ENCODE measurements at regions not wholly inside any gene's neighbourhood (a gene's known extent, or its start where the extent isn't known, plus 50 kb on each side); places are given as distances from the start of the nearest gene placed in this dataset.
"Not testable (repeated sequence)": the region's sequence is repeated elsewhere in the genome, so short reads cannot be mapped to it uniquely, and the experiment has no call there.

DNA sequence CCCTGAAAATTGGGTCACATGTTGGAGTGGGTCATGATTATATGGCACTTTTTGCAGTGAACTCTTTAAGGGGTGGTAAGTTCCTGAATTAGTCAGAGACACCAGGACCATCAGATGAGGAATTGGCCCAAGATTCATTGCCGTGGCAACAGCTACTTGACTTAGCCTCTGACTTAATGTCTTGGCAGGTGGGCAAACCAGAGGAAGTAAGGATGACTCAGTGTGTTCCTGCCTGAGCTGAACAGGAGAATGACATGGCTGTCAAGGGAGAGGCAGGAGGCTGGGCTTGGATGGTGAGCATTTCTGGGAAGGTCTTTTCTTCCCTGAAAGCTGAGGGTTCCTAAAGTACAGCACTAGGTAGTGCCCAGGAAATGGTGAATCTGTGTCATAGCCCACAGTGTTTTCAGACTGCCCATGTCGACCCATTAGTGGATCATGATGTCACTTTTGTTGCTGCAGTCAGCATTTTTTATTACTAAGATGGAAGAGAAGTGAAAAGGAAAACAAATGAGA lies 170.1 kb upstream of the PWP1 start:
- no peaks in the 10 kb centered on the region for H4K20me1 ChIP-seq (ENCODE audit: low read depth, low read length)
- no peak overlapping the region for H3K4me3 ChIP-seq (ENCODE audit: insufficient read depth, low read length, poor library complexity, severe bottlenecking)
- H3K9me3 ChIP-seq (ENCODE audit: insufficient read depth, low read length), result no peaks in the 10 kb centered on the region
- TF ChIP-seq EZH2phosphoT487 (conservative IDR thresholded peaks at IDR 0.05; ENCODE audit: low read length), result no peak
- TF ChIP-seq, protein P1, sequence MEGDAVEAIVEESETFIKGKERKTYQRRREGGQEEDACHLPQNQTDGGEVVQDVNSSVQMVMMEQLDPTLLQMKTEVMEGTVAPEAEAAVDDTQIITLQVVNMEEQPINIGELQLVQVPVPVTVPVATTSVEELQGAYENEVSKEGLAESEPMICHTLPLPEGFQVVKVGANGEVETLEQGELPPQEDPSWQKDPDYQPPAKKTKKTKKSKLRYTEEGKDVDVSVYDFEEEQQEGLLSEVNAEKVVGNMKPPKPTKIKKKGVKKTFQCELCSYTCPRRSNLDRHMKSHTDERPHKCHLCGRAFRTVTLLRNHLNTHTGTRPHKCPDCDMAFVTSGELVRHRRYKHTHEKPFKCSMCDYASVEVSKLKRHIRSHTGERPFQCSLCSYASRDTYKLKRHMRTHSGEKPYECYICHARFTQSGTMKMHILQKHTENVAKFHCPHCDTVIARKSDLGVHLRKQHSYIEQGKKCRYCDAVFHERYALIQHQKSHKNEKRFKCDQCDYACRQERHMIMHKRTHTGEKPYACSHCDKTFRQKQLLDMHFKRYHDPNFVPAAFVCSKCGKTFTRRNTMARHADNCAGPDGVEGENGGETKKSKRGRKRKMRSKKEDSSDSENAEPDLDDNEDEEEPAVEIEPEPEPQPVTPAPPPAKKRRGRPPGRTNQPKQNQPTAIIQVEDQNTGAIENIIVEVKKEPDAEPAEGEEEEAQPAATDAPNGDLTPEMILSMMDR (IDR thresholded peaks at IDR 0.05; ENCODE audit: insufficient read depth, low read length, poor library complexity, severe bottlenecking), result no peak
- H3K4me2 ChIP-seq (ENCODE audit: low read depth, low read length, poor library complexity, severe bottlenecking), result no peak overlapping the region
- H2AFZ ChIP-seq (ENCODE audit: low read depth, low read length, severe bottlenecking), result no peak overlapping the region
- H3K79me2 ChIP-seq (ENCODE audit: insufficient read depth, low read length), result no peaks in the 10 kb centered on the region
- H3K27me3 ChIP-seq (ENCODE audit: low read length), result no peaks in the 10 kb centered on the region
- H3K9me2 ChIP-seq (replicated peaks; ENCODE audit: insufficient read depth, low read length), result no peaks in the 10 kb centered on the region
- H3K27ac ChIP-seq (ENCODE audit: low read depth, low read length), result no peak overlapping the region
- H3K9ac ChIP-seq (ENCODE audit: low read length), result no peak overlapping the region
- H3F3A ChIP-seq (ENCODE audit: insufficient read depth), result no peaks in the 10 kb centered on the region
- no peaks in the 10 kb centered on the region for H3K36me3 ChIP-seq (ENCODE audit: low read length)

DNA sequence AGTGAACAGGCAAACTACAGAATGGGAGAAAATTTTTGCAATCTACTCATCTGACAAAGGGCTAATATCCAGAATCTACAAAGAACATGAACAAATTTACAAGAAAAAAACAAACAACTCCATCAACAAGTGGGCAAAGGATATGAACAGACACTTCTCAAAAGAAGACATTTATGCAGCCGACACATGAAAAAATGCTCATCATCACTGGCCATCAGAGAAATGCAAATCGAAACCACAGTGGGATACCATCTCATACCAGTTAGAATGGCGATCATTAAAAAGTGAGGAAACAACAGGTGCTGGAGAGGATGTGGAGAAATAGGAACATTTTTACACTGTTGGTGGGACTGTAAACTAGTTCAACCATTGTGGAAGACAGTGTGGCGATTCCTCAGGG lies 167.8 kb upstream of the PWP1 start:
- H4K20me1 ChIP-seq (ENCODE audit: low read depth, low read length); H3K4me3 ChIP-seq (ENCODE audit: insufficient read depth, low read length, poor library complexity, severe bottlenecking); H3K79me2 ChIP-seq (ENCODE audit: insufficient read depth, low read length); H3K9me3 ChIP-seq (ENCODE audit: insufficient read depth, low read length); H3K9me2 ChIP-seq (replicated peaks; ENCODE audit: insufficient read depth, low read length); H3K9ac ChIP-seq (ENCODE audit: low read length); H3K4me2 ChIP-seq (ENCODE audit: low read depth, low read length, poor library complexity, severe bottlenecking); H2AFZ ChIP-seq (ENCODE audit: low read depth, low read length, severe bottlenecking); H3K36me3 ChIP-seq (ENCODE audit: low read length); H3F3A ChIP-seq (ENCODE audit: insufficient read depth); H3K27me3 ChIP-seq (ENCODE audit: low read length); H3K27ac ChIP-seq (ENCODE audit: low read depth, low read length): not testable (repeated sequence)

DNA sequence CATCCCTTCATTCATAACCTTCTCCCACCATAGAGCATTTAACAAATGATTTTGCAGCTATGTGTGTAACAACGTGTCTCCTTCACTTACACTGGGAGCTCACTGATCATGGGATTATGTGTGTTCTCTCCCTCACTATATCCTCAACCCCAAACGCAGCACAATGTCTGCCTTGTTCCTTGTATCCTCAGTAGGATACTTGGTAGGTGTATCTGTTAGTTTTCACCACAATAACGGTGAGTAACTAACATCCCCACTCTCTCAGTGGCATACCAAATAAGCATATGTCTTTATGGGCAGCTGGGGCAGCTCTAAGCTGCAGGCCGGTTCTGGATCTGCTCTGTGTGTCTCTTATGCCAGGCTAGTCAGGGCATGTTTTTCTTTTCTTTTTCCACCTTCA lies 166.7 kb upstream of the PWP1 start:
- Histone ChIP-seq H3K9me3 (ENCODE audit: insufficient read depth, low read length) (no peaks in the 10 kb centered on the region), H3K4me2 (ENCODE audit: low read depth, low read length, poor library complexity, severe bottlenecking) (no peak overlapping the region), H3K9me2 (replicated peaks; ENCODE audit: insufficient read depth, low read length) (no peaks in the 10 kb centered on the region), H3K9ac (ENCODE audit: low read length) (no peak overlapping the region), H3K36me3 (ENCODE audit: low read length) (no peaks in the 10 kb centered on the region), H4K20me1 (ENCODE audit: low read depth, low read length) (no peaks in the 10 kb centered on the region), H3K27ac (ENCODE audit: low read depth, low read length) (no peak overlapping the region), H3K4me3 (ENCODE audit: insufficient read depth, low read length, poor library complexity, severe bottlenecking) (no peak overlapping the region), H3F3A (ENCODE audit: insufficient read depth) (no peaks in the 10 kb centered on the region), H3K27me3 (ENCODE audit: low read length) (no peaks in the 10 kb centered on the region), H3K79me2 (ENCODE audit: insufficient read depth, low read length) (no peaks in the 10 kb centered on the region), H2AFZ (ENCODE audit: low read depth, low read length, severe bottlenecking) (no peak overlapping the region)
- no peak for TF ChIP-seq EZH2phosphoT487 (conservative IDR thresholded peaks at IDR 0.05; ENCODE audit: low read length)
- TF ChIP-seq, protein P1 (IDR thresholded peaks at IDR 0.05; ENCODE audit: insufficient read depth, low read length, poor library complexity, severe bottlenecking), result no peak

DNA sequence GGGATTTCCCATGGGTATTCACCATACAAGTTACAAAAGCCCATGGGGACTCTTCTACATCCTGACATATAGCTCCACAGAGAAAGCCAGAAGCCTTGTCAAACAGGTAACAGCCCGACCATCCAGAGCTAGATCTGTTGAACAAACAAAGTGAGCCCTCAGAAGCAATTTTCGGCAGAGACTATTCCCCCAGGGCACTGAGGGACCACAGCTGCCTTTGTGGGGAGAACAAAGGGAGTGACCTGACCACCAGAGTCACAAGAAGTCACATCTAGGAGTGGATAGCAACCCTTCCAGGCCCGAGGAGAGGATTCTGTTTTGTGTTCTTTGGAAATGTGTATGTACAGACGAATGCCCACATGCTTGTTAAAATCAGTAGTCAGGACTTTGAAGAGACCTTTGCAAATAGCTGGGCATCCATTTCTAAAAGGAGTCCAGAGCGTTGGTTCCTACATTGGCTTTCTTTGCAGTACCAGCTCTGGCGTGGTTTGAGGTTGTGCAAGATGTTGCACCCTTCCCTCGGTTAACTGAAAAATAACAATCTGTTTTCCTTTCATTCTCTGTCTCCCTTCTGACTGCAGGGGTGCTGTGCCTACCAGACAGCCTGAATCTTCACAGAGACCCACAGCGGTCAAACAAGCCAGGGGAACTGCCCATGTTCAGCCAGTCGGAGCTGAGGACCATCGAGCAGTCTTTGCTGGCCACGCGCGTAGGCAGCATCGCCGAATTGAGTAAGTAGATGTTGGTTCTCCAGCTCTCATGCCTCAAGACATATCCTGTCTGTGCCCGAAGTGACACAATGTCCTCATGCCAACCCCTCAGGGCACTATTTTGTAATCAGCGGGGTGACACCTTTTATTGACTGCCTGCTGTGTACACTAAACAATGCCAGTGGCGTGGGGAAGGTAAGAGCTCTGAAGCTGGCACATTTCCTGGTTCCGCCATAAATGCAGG lies 165.4 kb upstream of the PWP1 start:
- Histone ChIP-seq H3K9ac (ENCODE audit: low read length) (no peak overlapping the region), H4K20me1 (ENCODE audit: low read depth, low read length) (no peaks in the 10 kb centered on the region), H3K4me3 (ENCODE audit: insufficient read depth, low read length, poor library complexity, severe bottlenecking) (no peak overlapping the region), H3K9me3 (ENCODE audit: insufficient read depth, low read length) (no peaks in the 10 kb centered on the region), H3K79me2 (ENCODE audit: insufficient read depth, low read length) (no peaks in the 10 kb centered on the region), H3K4me2 (ENCODE audit: low read depth, low read length, poor library complexity, severe bottlenecking) (no peak overlapping the region), H3K27me3 (ENCODE audit: low read length) (no peaks in the 10 kb centered on the region), H3K36me3 (ENCODE audit: low read length) (no peaks in the 10 kb centered on the region), H2AFZ (ENCODE audit: low read depth, low read length, severe bottlenecking) (no peak overlapping the region), H3K27ac (ENCODE audit: low read depth, low read length) (no peak overlapping the region), H3K9me2 (replicated peaks; ENCODE audit: insufficient read depth, low read length) (no peaks in the 10 kb centered on the region), H3F3A (ENCODE audit: insufficient read depth) (no peaks in the 10 kb centered on the region)
- TF ChIP-seq EZH2phosphoT487 (conservative IDR thresholded peaks at IDR 0.05; ENCODE audit: low read length), result no peak
- TF ChIP-seq, protein P1 (IDR thresholded peaks at IDR 0.05; ENCODE audit: insufficient read depth, low read length, poor library complexity, severe bottlenecking), result no peak

Data from SU-DHL-6 (cell line).